ENCODE measurements at regions not wholly inside any gene's neighbourhood (a gene's known extent, or its start where the extent isn't known, plus 50 kb on each side); places are given as distances from the start of the nearest gene placed in this dataset.
"Not testable (repeated sequence)": the region's sequence is repeated elsewhere in the genome, so short reads cannot be mapped to it uniquely, and the experiment has no call there.

DNA sequence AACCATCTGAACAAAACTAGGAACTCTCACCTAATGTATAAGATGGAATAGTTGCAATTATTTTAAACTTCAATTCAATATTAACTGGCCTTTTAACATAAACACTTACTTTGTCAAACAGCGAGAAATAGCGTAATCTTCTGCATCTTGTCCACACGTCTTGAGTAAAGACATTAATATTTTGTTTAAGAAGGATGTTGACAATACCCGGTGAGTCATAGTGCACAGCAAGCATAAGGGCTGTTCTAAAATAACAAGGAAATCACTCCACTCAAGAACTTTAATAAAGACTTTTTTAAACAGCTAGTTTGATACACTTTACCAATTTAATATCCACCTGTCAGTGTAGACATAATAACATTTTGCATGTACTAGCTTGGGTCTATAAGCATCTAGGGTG is 311.1 kb downstream of the TUBA3C start:
- H3K4me3 ChIP-seq (ENCODE audit: low read length); H3K36me3 ChIP-seq (ENCODE audit: control insufficient read depth, insufficient read depth, low read length, severe bottlenecking); H3K4me1 ChIP-seq (ENCODE audit: control insufficient read depth, insufficient read depth, low read length); DNase-seq (ENCODE audit: low read depth); H3K27me3 ChIP-seq (replicated peaks; ENCODE audit: control insufficient read depth, insufficient read depth, low read length); H3K9me3 ChIP-seq (ENCODE audit: control insufficient read depth, low read length); H3K9ac ChIP-seq (ENCODE audit: low read length): not testable (repeated sequence)

DNA sequence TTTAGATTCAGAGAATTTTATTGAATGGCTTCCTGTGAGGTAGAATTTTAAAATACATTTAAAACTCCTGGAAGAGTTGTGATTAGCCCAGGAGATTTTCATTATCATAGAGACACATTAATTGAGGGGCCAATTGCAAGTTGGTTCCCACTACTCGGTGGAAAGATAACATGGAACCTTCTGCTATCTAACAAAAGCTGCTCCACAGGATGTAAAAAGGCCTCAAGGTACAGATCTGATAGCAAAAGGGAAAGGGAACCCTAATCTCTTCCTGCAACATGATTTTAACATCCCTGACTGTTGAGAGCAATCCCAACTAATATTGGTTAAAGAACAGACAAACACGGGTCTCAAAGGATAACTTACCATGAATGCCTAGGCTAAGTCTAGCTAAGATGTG is 312.3 kb downstream of the TUBA3C start:
- not testable (repeated sequence) for H3K4me1 ChIP-seq (ENCODE audit: control insufficient read depth, insufficient read depth, low read length)

DNA sequence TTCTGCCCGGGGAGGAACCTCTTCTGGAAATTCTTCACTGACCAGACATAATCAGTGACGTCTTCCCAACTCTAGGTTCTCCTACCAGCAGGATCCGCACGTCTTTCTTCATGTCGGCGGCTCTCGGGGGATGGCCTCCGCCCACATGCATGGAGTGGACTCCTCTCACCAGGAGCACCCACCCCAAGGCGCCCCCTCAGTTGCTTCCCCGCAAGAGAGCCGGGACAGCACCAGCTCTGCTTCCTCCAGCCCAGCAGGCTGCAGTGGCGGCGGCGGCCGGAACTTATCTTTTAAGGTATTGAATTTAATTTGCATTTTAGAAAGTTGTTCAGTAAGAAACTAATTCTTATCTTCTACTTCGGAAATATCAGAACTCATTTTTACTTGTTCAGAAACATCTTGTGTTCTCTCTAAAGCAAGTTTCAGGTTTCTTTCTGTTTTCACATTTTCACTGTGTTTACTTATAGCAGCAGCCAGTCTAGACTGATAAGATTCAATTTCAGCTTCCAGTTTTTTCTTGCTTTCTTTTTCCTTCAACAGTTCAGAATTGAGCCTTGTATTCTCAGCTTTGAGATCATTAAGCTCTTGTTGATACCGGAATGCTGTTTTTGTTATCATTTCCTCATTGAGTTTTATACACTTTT is 343.5 kb downstream of the TUBA3C start:
- H3K4me1 ChIP-seq (ENCODE audit: control insufficient read depth, insufficient read depth, low read length); H3K27me3 ChIP-seq (replicated peaks; ENCODE audit: control insufficient read depth, insufficient read depth, low read length); H3K9ac ChIP-seq (ENCODE audit: low read length); H3K36me3 ChIP-seq (ENCODE audit: control insufficient read depth, insufficient read depth, low read length, severe bottlenecking); H3K4me3 ChIP-seq (ENCODE audit: low read length); DNase-seq (ENCODE audit: low read depth); H3K9me3 ChIP-seq (ENCODE audit: control insufficient read depth, low read length): not testable (repeated sequence)

More for the DNA sequence above, 312.3 kb downstream of the TUBA3C start:
- not testable (repeated sequence) for DNase-seq (ENCODE audit: low read depth); H3K9me3 ChIP-seq (ENCODE audit: control insufficient read depth, low read length); H3K4me3 ChIP-seq (ENCODE audit: low read length); H3K27me3 ChIP-seq (replicated peaks; ENCODE audit: control insufficient read depth, insufficient read depth, low read length); H3K36me3 ChIP-seq (ENCODE audit: control insufficient read depth, insufficient read depth, low read length, severe bottlenecking); H3K9ac ChIP-seq (ENCODE audit: low read length)

DNA sequence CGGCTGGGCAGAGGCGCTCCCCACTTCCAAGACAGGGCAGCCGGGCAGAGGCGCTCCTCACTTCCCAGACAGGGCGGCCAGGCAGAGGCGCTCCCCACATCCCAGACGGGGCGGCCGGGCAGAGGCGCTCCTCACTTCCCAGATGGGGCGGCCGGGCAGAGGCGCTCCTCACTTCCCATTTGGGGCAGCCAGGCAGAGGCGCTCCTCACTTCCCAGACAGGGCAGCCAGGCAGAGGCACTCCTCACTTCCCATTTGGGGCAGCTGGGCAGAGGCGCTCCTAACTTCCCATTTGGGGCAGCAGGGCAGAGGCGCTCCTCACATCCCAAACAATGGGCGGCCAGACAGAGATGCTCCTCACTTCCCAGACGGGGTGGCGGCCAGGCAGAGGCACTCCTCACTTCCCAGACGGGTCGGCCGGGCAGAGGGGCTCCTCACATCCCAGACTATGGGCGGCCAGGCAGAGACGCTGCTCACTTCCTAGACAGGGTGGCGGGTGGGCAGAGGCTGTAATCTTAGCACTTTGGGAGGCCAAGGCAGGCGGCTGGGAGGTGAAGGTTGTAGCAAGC is 344.4 kb downstream of the TUBA3C start:
- DNase-seq (ENCODE audit: low read depth); H3K4me3 ChIP-seq (ENCODE audit: low read length); H3K36me3 ChIP-seq (ENCODE audit: control insufficient read depth, insufficient read depth, low read length, severe bottlenecking); H3K9me3 ChIP-seq (ENCODE audit: control insufficient read depth, low read length); H3K4me1 ChIP-seq (ENCODE audit: control insufficient read depth, insufficient read depth, low read length); H3K27me3 ChIP-seq (replicated peaks; ENCODE audit: control insufficient read depth, insufficient read depth, low read length); H3K9ac ChIP-seq (ENCODE audit: low read length): not testable (repeated sequence)

DNA sequence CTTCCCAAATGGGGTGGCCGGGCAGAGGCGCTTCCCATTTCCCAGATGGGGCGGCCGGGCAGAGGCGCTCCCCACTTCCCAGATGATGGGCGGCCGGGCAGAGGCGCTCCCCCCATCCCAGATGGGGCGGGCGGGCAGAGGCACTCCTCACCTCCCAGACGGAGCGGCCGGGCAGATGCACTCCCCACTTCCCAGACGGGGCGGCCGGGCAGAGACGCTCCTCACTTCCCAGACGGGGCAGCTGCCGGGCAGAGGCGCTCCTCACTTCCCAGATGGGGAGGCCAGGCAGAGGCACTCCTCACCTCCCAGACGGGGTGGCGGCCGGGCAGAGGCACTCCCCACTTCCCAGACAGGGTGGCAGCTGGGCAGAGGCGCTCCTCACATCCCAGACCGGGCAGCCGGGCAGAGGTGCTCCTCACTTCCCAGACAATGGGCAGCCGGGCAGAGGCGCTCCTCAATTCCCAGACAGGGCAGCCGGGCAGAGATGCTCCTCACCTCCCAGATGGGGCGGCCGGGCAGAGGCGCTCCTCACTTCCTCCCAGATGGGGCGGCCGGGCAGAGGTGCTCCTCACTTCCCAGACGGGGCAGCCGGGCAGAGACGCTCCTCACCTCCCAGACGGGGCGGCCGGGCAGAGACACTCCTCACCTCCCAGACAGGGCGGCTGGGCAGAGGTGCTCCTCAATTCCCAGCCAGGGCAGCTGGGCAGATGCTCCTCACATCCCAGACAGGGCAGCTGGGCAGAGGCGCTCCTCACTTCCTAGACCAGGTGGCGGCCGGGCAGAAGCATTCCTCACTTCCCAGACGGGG is 345.0 kb downstream of the TUBA3C start:
- not testable (repeated sequence) for H3K9ac ChIP-seq (ENCODE audit: low read length); H3K27me3 ChIP-seq (replicated peaks; ENCODE audit: control insufficient read depth, insufficient read depth, low read length); H3K36me3 ChIP-seq (ENCODE audit: control insufficient read depth, insufficient read depth, low read length, severe bottlenecking); H3K4me1 ChIP-seq (ENCODE audit: control insufficient read depth, insufficient read depth, low read length); H3K4me3 ChIP-seq (ENCODE audit: low read length); H3K9me3 ChIP-seq (ENCODE audit: control insufficient read depth, low read length); DNase-seq (ENCODE audit: low read depth)

DNA sequence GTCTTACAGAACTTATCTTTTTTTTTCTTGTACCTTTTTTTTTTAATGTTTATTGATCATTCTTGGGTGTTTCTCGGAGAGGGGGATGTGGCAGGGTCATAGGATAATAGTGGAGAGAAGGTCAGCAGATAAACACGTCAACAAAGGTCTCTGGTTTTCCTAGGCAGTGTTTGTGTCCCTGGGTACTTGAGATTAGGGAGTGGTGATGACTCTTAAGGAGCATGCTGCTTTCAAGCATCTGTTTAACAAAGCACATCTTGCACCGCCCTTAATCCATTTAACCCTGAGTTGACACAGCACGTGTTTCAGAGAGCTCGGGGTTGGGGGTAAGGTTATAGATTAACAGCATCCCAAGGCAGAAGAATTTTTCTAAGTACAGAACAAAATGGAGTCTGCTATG is 345.9 kb downstream of the TUBA3C start:
- not testable (repeated sequence) for H3K9me3 ChIP-seq (ENCODE audit: control insufficient read depth, low read length); H3K27me3 ChIP-seq (replicated peaks; ENCODE audit: control insufficient read depth, insufficient read depth, low read length); DNase-seq (ENCODE audit: low read depth); H3K4me1 ChIP-seq (ENCODE audit: control insufficient read depth, insufficient read depth, low read length); H3K36me3 ChIP-seq (ENCODE audit: control insufficient read depth, insufficient read depth, low read length, severe bottlenecking); H3K4me3 ChIP-seq (ENCODE audit: low read length); H3K9ac ChIP-seq (ENCODE audit: low read length)

DNA sequence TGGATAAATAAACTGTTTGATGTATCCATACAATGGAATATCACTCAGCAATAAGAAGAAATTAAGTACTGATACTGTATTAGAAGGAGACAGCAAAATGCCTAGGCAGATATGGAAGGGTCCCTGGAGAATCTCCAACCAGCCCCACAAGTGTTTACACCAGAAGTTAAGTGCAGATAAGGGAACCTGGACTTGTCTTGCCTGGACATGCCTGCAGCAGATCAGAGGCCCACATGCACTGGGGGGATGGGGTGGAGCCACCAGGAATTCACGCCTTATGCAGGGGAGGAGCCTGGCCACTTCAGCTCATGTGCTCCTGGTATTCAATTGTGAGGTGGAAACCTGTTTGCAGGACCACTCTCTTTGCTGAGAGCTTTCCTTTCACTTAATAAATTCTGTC is 356.9 kb downstream of the TUBA3C start:
- not testable (repeated sequence) for H3K4me3 ChIP-seq (ENCODE audit: low read length); H3K27me3 ChIP-seq (replicated peaks; ENCODE audit: control insufficient read depth, insufficient read depth, low read length); H3K36me3 ChIP-seq (ENCODE audit: control insufficient read depth, insufficient read depth, low read length, severe bottlenecking); H3K9me3 ChIP-seq (ENCODE audit: control insufficient read depth, low read length); H3K4me1 ChIP-seq (ENCODE audit: control insufficient read depth, insufficient read depth, low read length); DNase-seq (ENCODE audit: low read depth); H3K9ac ChIP-seq (ENCODE audit: low read length)

DNA sequence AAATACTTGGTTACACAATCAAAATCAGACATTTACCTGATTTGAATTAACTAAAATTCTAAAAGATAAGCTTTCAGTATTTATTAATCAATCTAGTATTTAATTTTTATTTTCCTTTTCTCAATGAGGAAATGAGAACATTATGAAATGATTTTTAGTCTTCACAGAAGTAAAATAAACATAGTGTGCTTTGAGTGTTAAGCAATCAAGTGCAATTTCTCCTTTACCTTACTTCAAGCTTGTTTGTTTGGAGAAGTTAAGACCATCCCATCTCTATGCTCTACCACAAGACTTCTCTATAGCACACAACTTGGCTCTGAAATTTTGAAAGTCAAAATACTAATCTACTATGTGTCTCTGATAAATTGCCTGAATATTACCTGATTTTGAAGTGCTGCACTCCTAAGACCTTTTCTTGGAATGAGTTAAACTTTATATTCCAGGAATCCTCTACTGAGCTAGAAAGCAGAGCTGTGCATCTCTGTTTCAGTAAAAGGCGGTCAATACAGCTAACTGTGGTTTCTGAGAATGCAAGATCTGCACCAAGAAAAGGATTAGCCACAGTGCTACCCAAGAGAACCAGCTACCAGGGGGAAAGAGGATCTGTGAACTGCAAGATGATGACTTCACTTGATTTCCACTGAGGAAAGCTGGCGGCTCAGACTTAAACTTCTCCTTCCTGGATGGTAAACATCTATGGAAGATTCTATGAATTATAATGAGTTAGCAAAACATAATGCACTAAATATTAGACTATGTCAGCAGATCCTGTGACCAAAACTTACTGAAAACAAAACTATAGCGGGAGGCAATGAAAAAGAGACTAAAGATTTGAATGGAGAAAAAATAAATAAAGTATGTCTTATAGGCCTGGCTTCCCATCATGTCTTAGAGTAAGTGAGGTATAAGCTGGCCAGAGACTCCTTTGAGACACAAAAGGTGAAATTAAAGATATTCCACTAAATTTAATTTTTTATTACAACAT is 358.7 kb downstream of the TUBA3C start:
- not testable (repeated sequence) for H3K36me3 ChIP-seq (ENCODE audit: control insufficient read depth, insufficient read depth, low read length, severe bottlenecking); H3K9me3 ChIP-seq (ENCODE audit: control insufficient read depth, low read length); H3K4me3 ChIP-seq (ENCODE audit: low read length); H3K9ac ChIP-seq (ENCODE audit: low read length); H3K27me3 ChIP-seq (replicated peaks; ENCODE audit: control insufficient read depth, insufficient read depth, low read length); H3K4me1 ChIP-seq (ENCODE audit: control insufficient read depth, insufficient read depth, low read length); DNase-seq (ENCODE audit: low read depth)

DNA sequence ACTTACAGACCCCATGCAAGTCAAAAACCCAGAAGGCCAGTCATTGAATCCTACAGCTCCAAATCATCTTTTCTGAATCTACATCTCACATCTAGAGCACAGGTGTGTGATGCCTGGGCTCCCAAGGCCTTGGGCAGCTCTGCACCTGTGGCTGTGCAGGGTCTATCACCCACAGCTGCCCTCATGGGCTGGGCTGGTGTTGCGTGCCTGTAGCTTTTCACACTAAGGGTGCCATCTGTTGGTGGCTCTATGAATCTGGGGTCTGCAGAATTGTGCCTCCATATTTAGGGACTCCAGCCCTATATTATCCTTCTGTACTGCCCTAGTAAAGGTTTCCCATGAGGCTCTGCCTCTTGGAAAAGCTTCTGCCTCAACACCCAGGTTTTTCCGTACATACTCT is 407.6 kb downstream of the TUBA3C start:
- not testable (repeated sequence) for DNase-seq (ENCODE audit: low read depth); H3K27me3 ChIP-seq (replicated peaks; ENCODE audit: control insufficient read depth, insufficient read depth, low read length); H3K9ac ChIP-seq (ENCODE audit: low read length); H3K4me3 ChIP-seq (ENCODE audit: low read length); H3K36me3 ChIP-seq (ENCODE audit: control insufficient read depth, insufficient read depth, low read length, severe bottlenecking); H3K4me1 ChIP-seq (ENCODE audit: control insufficient read depth, insufficient read depth, low read length); H3K9me3 ChIP-seq (ENCODE audit: control insufficient read depth, low read length)

DNA sequence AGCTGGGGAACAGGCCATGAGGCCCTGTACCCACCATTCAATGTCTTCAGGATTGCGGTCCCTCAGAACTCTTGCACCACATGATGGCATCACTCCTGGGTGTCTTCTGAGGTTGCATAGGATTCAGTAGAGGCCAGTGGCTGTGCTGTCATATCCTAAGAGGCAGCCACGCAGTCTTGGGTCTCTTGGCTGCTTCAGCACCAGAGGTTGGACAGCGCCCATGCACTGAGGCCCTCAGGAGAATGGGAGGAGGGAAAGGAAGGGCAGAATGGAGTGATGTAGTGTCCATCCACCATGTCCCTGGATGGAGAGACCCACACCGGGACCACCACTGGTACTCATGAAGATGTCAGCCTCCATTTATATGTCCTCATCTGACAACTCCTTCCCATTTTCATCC is 439.9 kb downstream of the TUBA3C start:
- not testable (repeated sequence) for H3K4me3 ChIP-seq (ENCODE audit: low read length); DNase-seq (ENCODE audit: low read depth); H3K27me3 ChIP-seq (replicated peaks; ENCODE audit: control insufficient read depth, insufficient read depth, low read length); H3K36me3 ChIP-seq (ENCODE audit: control insufficient read depth, insufficient read depth, low read length, severe bottlenecking); H3K9me3 ChIP-seq (ENCODE audit: control insufficient read depth, low read length); H3K4me1 ChIP-seq (ENCODE audit: control insufficient read depth, insufficient read depth, low read length); H3K9ac ChIP-seq (ENCODE audit: low read length)

DNA sequence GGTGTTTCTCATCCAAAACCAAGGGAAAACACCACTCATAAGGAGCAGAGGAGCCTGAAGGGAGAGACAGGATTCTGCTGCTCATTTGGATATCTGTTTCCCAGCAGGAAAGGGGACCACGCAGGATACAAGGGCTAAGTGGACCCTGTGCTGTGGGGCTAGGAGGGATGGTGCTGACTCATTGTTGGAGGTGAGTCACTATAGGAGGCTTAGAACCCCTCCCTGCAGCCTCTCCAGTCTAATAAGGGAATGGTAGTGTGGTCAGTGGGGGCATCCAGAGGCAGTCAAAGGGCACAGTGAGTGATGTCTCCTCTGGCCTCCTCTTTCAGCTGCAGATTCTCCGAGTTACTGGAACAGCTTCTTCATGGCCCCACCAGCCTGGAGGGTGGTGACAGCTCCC is 442.3 kb downstream of the TUBA3C start:
- Histone ChIP-seq H3K4me3 (ENCODE audit: low read length) (no peak overlapping the region), H3K36me3 (ENCODE audit: control insufficient read depth, insufficient read depth, low read length, severe bottlenecking) (no peaks in the 10 kb centered on the region), H3K4me1 (ENCODE audit: control insufficient read depth, insufficient read depth, low read length) (no peaks in the 10 kb centered on the region), H3K9ac (ENCODE audit: low read length) (no peak overlapping the region), H3K9me3 (ENCODE audit: control insufficient read depth, low read length) (no peaks in the 10 kb centered on the region), H3K27me3 (replicated peaks; ENCODE audit: control insufficient read depth, insufficient read depth, low read length) (no peaks in the 10 kb centered on the region)
- DNase-seq (ENCODE audit: low read depth): no peak

Measured in adipocyte (in vitro differentiated cells).